ENCODE measurements at regions not wholly inside any gene's neighbourhood (a gene's known extent, or its start where the extent isn't known, plus 50 kb on each side); places are given as distances from the start of the nearest gene placed in this dataset.

- Mint-ChIP-seq H3K4me1 (ENCODE audit: low read depth, unreplicated experiment) (no peaks in the 10 kb centered on the region), H3K27me3 (ENCODE audit: unreplicated experiment) (no peaks in the 10 kb centered on the region), H3K4me3 (ENCODE audit: unreplicated experiment) (no peak overlapping the region), H3K36me3 (ENCODE audit: unreplicated experiment) (no peaks in the 10 kb centered on the region), H3K9me3 (ENCODE audit: unreplicated experiment) (no peaks in the 10 kb centered on the region), H3K27ac (ENCODE audit: unreplicated experiment) (no peak overlapping the region)
- no peak for TF ChIP-seq CTCF (IDR thresholded peaks at IDR 0.05; ENCODE audit: partially characterized antibody, unreplicated experiment)
- DNase-seq, result no peak
Observed at GRCh38 chr3:83500422-83500821, 1458.4 kb upstream of the CADM2 start.

GRCh38 chr3:83500931-83501330 lies 1457.9 kb upstream of the CADM2 start:
- Mint-ChIP-seq H3K27ac (ENCODE audit: unreplicated experiment) (no peak overlapping the region), H3K4me3 (ENCODE audit: unreplicated experiment) (no peak overlapping the region), H3K36me3 (ENCODE audit: unreplicated experiment) (peaks cover 1% of the 10 kb centered on the region), H3K9me3 (ENCODE audit: unreplicated experiment) (no peaks in the 10 kb centered on the region), H3K27me3 (ENCODE audit: unreplicated experiment) (no peaks in the 10 kb centered on the region), H3K4me1 (ENCODE audit: low read depth, unreplicated experiment) (no peaks in the 10 kb centered on the region)
- TF ChIP-seq CTCF (IDR thresholded peaks at IDR 0.05; ENCODE audit: partially characterized antibody, unreplicated experiment), result no peak
- DNase-seq, result no peak

GRCh38 chr3:83513051-83513450 lies 1445.7 kb upstream of the CADM2 start:
- Mint-ChIP-seq H3K4me3 (ENCODE audit: unreplicated experiment) (no peak overlapping the region), H3K36me3 (ENCODE audit: unreplicated experiment) (no peaks in the 10 kb centered on the region), H3K27ac (ENCODE audit: unreplicated experiment) (no peak overlapping the region), H3K4me1 (ENCODE audit: low read depth, unreplicated experiment) (no peaks in the 10 kb centered on the region), H3K27me3 (ENCODE audit: unreplicated experiment) (peaks cover 1% of the 10 kb centered on the region), H3K9me3 (ENCODE audit: unreplicated experiment) (no peaks in the 10 kb centered on the region)
- TF ChIP-seq CTCF (IDR thresholded peaks at IDR 0.05; ENCODE audit: partially characterized antibody, unreplicated experiment), result no peak
- no peak for DNase-seq

GRCh38 chr3:83513677-83514076 lies 1445.1 kb upstream of the CADM2 start:
- no peaks in the 10 kb centered on the region for H3K9me3 Mint-ChIP-seq (ENCODE audit: unreplicated experiment)
- peaks cover 1% of the 10 kb centered on the region for H3K27me3 Mint-ChIP-seq (ENCODE audit: unreplicated experiment)
- no peak for DNase-seq

More at GRCh38 chr3:83513677-83514076, 1445.1 kb upstream of the CADM2 start:
- Mint-ChIP-seq H3K4me1 (ENCODE audit: low read depth, unreplicated experiment) (no peaks in the 10 kb centered on the region), H3K4me3 (ENCODE audit: unreplicated experiment) (no peak overlapping the region), H3K27ac (ENCODE audit: unreplicated experiment) (no peak overlapping the region), H3K36me3 (ENCODE audit: unreplicated experiment) (no peaks in the 10 kb centered on the region)
- TF ChIP-seq CTCF (IDR thresholded peaks at IDR 0.05; ENCODE audit: partially characterized antibody, unreplicated experiment), result no peak
